ENCODE measurements at regions not wholly inside any gene's neighbourhood (a gene's known extent, or its start where the extent isn't known, plus 50 kb on each side); places are given as distances from the start of the nearest gene placed in this dataset.

DNA sequence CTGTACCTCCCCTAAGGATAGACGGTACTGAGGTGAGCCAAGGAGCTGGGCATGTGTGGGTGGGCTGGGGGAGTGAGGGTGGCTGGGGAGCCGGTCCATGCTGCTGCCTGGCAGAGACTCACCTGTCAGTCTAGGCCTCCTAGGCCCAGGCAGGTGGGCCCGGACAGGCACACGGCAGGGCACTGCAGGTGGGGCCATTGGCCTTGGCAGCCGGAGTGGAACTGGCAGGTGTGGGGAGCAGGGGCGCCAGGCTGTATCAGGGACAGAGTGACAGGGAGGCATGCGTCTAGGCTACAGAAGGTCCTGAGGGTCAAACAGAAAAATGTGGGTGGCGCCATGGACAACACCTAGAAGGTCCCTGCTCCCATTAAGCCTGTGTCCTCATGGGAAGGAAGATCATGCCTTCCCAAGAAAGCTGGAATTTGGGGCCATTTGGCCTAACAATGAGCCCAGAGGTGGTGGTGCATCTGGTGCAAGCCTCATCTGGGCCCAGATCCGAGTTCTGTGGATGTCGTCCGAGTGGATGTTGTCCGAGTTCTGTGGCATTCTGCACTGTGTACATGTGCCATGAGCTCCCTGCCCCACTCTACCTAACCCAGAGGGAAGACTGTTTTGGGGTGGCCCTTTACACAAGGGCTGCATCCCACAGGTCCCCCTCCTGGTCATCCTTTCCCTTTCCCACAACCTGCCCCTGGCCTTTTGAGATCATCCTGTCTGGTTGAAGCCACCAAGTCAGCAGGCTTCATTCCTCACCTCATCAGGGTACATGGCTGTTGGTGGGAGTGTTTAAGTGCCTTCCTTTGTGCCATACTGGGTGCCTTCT is 249.7 kb downstream of the GLI2 start:
- no peak overlapping the region for H3K27ac ChIP-seq (ENCODE audit: low read depth, low read length)
- 86 to 93% (median 90%) methylated on average over 12 of the region's 12 CpGs for WGBS, 3 donors

DNA sequence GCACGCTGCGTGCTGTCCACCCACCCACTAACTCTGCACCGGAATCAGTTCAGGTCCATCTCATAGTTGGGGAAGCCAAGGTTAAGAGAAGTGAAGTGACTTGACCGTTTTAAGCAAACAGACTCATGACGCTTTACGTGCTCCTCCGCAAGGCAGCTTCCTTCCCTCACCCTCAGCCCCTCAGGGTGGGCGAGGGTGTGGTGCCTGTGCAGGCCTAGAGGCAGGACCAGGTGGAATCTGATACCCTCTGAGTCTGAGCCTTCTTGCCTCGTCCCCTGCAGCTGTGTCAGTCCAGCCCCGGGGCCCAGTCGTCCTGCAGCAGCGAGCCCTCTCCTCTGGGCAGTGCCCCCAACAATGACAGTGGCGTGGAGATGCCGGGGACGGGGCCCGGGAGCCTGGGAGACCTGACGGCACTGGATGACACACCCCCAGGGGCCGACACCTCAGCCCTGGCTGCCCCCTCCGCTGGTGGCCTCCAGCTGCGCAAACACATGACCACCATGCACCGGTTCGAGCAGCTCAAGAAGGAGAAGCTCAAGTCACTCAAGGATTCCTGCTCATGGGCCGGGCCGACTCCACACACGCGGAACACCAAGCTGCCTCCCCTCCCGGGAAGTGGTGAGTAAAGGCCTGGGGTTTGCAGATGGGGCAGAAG is 250.5 kb downstream of the GLI2 start:
- WGBS, 3 donors = 88 to 92% (median 91%) methylated on average over 27 of the region's 27 CpGs
- H3K27ac ChIP-seq (ENCODE audit: low read depth, low read length) = no peak overlapping the region

DNA sequence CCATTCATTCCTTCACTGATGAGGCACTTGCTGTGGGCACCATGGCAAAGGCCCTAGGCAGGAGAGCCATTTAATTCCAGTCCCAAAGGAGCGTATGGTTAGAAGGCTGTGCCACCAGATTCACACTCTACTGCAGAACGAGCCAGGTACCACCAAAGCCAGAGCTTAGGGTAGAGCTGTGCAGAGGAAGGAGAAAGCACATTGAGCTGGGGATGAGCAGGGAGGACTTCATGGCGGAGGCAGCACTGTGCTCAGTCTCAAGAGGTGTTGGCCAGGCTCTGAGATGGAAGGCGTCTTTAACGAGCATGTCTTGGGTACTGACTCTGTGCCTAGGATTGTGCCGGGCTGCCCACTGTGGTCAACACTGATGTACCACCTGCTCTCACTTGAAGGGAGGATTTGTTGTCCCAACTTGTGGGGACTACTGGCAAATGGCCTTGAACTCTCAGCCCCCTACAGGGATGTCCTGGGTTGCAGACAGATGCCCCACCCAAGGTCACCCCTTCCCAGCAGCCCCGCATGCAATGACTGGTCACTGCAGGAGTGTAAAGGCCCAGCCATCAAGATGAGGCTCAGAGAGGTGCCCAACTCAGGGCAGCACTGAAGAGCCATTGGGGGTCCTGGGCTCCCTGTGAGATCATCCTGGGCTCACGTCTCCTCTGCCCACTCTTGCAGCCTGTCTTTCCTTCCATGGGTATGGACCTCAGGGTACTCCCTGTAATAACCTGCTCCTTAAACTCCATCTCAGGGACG is 251.4 kb downstream of the GLI2 start:
- 89 to 91% (median 90%) methylated on average over 9 of the region's 9 CpGs for WGBS, 3 donors
- H3K27ac ChIP-seq (ENCODE audit: low read depth, low read length) = no peak overlapping the region

DNA sequence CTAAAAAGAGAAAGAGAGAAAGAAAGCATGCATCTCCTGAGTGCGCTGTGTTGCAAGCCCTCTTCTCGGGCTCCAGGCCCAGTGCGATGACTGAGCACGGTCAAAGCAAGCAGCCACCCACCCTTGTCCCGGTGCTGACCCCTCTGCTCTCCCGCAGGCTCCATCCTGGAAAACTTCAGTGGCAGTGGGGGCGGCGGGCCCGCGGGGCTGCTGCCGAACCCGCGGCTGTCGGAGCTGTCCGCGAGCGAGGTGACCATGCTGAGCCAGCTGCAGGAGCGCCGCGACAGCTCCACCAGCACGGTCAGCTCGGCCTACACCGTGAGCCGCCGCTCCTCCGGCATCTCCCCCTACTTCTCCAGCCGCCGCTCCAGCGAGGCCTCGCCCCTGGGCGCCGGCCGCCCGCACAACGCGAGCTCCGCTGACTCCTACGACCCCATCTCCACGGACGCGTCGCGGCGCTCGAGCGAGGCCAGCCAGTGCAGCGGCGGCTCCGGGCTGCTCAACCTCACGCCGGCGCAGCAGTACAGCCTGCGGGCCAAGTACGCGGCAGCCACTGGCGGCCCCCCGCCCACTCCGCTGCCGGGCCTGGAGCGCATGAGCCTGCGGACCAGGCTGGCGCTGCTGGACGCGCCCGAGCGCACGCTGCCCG is 252.5 kb downstream of the GLI2 start:
- WGBS, 3 donors = 96 to 97% (median 97%) methylated on average over 65 to 68 of the region's 68 CpGs
- no peak overlapping the region for H3K27ac ChIP-seq (ENCODE audit: low read depth, low read length)

DNA sequence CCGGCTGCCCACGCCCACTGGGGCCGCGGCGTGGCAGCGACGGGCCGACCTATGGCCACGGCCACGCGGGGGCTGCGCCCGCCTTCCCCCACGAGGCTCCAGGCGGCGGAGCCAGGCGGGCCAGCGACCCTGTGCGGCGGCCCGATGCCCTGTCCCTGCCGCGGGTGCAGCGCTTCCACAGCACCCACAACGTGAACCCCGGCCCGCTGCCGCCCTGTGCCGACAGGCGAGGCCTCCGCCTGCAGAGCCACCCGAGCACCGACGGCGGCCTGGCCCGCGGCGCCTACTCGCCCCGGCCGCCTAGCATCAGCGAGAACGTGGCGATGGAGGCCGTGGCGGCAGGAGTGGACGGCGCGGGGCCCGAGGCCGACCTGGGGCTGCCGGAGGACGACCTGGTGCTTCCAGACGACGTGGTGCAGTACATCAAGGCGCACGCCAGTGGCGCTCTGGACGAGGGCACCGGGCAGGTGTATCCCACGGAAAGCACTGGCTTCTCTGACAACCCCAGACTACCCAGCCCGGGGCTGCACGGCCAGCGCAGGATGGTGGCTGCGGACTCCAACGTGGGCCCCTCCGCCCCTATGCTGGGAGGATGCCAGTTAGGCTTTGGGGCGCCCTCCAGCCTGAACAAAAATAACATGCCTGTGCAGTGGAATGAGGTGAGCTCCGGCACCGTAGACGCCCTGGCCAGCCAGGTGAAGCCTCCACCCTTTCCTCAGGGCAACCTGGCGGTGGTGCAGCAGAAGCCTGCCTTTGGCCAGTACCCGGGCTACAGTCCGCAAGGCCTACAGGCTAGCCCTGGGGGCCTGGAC is 253.2 kb downstream of the GLI2 start:
- WGBS, 3 donors = 96% methylated on average over 68 to 74 of the region's 74 CpGs
- H3K27ac ChIP-seq (ENCODE audit: low read depth, low read length) = no peak overlapping the region

DNA sequence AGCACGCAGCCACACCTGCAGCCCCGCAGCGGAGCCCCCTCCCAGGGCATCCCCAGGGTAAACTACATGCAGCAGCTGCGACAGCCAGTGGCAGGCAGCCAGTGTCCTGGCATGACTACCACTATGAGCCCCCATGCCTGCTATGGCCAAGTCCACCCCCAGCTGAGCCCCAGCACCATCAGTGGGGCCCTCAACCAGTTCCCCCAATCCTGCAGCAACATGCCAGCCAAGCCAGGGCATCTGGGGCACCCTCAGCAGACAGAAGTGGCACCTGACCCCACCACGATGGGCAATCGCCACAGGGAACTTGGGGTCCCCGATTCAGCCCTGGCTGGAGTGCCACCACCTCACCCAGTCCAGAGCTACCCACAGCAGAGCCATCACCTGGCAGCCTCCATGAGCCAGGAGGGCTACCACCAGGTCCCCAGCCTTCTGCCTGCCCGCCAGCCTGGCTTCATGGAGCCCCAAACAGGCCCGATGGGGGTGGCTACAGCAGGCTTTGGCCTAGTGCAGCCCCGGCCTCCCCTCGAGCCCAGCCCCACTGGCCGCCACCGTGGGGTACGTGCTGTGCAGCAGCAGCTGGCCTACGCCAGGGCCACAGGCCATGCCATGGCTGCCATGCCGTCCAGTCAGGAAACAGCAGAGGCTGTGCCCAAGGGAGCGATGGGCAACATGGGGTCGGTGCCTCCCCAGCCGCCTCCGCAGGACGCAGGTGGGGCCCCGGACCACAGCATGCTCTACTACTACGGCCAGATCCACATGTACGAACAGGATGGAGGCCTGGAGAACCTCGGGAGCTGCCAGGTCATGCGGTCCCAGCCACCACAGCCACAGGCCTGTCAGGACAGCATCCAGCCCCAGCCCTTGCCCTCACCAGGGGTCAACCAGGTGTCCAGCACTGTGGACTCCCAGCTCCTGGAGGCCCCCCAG is 254.1 kb downstream of the GLI2 start:
- 92 to 93% (median 92%) methylated on average over 26 of the region's 26 CpGs for WGBS, 3 donors

DNA sequence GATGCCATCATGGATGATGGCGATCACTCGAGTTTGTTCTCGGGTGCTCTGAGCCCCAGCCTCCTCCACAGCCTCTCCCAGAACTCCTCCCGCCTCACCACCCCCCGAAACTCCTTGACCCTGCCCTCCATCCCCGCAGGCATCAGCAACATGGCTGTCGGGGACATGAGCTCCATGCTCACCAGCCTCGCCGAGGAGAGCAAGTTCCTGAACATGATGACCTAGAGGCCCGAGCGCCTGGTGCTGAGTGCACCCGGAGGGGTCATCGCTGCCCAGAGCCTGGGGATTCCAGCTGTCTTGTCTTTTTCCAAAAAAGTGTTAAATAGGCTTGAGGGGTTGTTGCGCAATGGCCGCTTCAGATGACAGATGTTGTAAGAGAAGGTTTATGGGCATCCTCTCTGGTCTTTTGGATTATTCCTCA is 254.8 kb downstream of the GLI2 start:
- H3K27ac ChIP-seq (ENCODE audit: low read depth, low read length) = no peak overlapping the region
- whole genome bisulfite sequencing, 3 donors = 87 to 92% (median 89%) methylated on average over 15 of the region's 15 CpGs

More for the DNA sequence above, 254.1 kb downstream of the GLI2 start:
- H3K27ac ChIP-seq (ENCODE audit: low read depth, low read length) = no peak overlapping the region

DNA sequence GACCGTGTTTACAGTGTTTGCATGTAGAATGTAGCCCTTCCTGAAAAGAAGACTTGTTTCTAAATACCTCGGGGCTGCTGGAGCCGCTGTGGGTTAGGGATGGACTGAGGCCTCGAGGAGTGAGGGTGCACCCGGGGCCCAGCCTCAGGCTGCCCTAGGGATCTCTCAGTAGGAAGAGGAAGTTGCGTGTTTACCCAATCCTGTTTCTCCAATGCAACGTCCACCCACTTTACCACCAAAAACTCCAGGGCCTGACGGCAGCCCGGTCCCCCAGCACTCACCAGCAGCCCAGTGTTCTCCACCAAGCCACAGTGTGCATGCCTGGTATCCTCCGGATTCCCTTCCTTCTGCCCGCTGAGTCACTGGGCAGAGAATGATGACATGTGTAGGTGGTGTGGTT is 255.8 kb downstream of the GLI2 start:
- no peak overlapping the region for H3K27ac ChIP-seq (ENCODE audit: low read depth, low read length)
- WGBS, 3 donors = 60 to 91% (median 74%) methylated on average over 11 of the region's 11 CpGs

DNA sequence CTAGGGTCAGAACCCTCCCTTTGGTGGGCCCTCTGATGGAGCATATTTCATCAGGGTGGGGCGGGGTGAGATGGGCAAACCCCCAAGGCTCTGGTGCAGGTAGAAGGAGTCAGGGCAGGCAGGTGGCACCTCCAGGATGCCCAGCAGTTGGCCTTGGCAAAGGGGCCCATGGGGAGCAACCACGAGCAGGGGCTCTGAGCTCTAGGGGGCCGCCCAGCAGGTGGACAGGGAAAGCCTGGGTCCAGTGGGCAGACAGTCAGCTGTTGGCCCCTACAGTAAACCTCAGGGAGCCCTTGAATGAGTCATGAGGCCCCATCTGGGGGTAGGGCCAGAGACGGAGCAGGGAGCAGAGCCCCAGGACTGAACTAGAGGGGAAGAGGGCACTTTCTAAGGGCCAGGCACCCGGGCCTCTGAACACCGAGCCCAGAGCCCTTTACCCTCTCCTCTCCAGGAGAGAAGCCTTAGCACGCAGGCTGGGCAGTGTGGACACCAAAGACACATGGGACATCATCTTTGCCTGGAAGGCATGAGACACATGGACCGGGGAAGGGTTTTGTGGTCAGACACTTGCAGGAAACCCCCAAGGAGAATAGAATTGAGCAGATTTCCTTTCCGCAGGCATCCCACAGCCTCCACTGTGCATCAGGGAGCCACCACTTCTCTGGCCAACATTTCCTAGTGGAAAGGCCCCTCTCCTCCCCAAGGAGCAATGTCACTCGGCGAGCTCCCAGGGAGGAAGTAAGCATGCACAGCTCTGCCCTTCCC is 257.3 kb downstream of the GLI2 start:
- WGBS, 3 donors = 81 to 89% (median 84%) methylated on average over 11 of the region's 11 CpGs
- no peak overlapping the region for H3K27ac ChIP-seq (ENCODE audit: low read depth, low read length)

DNA sequence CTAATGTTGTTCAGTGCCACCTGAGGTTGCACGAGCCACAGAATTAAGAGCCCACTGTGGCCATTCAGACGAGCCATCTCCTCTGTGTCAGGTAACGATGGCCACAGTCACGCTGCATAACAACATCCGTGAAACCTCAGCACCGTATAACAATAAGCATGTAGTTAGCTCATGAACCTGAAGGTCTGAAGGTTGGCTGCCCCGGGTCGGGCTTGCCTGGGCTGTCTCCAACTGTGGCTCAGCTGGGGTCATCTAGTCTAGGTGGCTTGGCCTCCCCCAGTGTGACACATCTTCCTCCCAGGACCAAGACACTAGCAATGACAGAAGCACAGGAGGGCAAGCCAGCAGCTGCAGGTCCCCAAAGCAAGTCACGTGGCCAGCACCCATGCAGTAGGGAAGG is 258.0 kb downstream of the GLI2 start:
- 80 to 82% (median 81%) methylated on average over 9 of the region's 9 CpGs for WGBS, 3 donors
- no peak overlapping the region for H3K27ac ChIP-seq (ENCODE audit: low read depth, low read length)

DNA sequence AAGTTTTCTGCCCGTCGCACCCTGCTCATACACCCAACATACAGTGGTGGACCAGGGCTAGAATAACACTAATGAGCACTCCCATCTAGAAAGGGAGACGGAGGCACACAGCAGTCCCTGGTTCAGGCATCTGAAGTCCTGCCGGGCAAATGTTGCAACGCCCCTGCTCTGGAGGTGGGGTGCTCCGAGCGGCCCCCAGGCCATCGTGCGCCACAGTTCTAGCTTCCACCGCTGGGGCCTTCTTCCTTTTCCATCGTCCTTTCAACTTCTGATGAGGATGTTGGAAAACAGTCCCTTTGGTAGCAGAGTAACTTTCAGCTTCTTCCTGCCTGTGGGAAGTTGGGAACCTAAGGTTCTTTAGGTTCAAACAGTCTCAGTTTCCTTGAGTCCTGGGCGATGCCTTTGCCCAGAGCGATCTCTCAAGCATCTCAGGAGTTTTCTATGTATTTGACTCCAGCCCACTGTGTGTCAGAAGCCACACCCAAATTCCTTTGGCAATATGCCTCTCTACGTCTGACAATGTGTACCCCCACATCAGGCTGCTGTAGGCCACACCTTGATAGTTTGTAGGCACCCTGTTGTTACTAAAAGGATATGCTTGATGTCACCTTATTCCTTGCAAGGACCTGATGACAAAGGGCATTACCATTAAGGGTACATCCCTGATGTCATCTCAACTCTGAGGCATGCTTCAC is 258.8 kb downstream of the GLI2 start:
- WGBS, 3 donors = 84 to 90% (median 90%) methylated on average over 14 of the region's 14 CpGs
- H3K27ac ChIP-seq (ENCODE audit: low read depth, low read length) = no peak overlapping the region

DNA sequence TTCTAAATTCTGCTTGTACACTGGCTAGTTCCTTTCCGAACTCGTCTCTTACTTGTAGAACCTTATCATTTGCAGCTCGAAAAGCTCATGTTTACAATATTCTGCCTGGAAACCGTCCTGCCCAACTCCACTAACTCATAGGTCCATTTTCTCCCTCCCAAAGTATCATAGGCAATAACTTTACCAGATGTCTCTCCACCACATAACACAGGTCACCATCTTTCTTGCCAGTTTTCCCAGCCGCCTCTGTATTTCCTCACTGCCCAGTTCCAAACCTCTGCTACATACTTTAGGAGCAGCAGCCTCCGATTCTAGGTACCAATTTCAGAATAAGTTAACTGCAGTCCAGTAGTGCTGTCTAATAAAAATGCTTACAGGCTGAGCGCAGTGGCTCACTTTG is 259.5 kb downstream of the GLI2 start:
- H3K27ac ChIP-seq (ENCODE audit: low read depth, low read length) = no peak overlapping the region
- WGBS, 3 donors = 89 to 91% (median 90%) methylated on average over 7 of the region's 7 CpGs

DNA sequence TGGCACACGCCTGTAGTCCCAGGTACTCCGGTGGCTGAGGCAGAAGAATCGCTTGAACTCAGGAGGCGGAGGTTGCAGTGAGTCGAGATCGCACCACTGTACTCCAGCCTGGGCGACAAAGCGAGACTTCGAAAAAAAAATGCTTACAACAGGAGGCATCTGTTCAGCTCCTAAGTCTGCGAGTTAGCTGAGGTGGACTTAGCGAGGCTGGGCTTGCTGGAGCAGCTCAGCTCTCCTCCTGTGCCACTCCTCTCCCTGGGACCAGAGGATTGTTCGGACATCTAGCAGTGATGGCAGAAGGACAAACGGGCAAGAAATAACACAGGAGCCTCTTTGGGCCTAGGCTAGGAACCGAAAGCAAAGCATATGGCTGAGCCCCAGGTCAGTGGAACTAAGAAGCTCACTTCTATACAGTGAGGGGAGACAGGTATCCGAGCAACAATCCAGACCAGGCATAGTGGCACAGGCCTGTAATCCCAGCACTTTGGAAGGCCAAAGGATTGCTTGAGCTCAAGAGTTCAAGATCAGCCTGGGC is 260.1 kb downstream of the GLI2 start:
- no peak overlapping the region for H3K27ac ChIP-seq (ENCODE audit: low read depth, low read length)
- 95 to 96% (median 96%) methylated on average over 15 of the region's 15 CpGs for WGBS, 3 donors

DNA sequence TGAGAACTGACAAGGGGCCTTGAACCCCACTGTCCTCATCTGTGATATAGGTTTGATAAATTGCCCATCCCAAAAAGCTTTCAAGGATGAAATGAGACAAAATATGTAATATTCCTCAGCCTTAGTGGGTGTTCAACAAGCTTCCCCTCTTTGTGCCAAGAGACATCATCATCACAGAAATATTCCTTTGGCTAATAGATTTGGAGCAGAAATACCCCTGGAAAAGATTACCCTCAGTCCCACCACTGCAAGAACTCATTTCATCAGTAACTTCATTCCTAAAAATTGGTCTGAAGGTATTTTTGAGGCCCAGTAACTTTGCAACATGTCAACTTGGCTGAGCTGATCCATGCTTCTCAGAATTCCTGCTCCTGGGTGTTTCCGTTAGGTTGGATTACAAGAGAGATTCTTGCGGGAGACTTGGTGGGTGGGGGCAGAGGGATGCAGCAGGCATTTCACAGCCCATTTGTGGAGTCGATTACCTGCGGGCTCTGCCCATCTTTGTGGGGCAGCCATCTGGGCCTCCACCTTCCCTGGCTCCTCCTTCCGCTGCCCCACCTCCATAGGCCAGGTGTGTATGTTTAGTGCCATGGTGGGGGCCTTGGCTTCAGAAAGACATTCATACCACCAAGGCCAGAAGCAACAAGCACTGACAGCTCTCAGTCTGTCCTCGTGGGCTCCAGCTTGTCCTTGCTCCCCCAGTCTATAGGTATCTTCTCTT is 263.9 kb downstream of the GLI2 start:
- WGBS, 3 donors = 79 to 80% (median 80%) methylated on average over 6 of the region's 6 CpGs
- H3K27ac ChIP-seq (ENCODE audit: low read depth, low read length) = no peak overlapping the region

DNA sequence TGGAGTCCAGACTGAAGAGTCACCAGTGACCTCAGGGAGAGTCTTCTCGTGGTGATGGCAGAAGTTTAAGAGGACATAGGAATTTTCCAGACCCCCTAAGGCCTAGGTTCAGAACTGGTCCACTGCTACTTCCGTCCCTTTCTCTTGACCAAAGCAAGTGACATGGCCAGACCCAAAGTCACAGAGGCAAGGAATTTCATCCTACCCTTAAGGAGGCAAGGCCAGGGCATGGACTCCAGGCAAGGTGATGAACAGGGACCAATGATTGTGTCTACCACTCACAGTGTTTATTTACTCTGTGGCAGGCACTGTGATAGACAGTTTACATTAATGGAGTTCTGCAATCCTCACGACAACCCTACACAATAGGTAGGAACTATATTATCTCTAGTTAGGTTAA is 265.1 kb downstream of the GLI2 start:
- no peak overlapping the region for H3K27ac ChIP-seq (ENCODE audit: low read depth, low read length)
- 78 to 87% (median 81%) methylated on average over 3 of the region's 3 CpGs for WGBS, 3 donors

Measured in adipose tissue (tissue), 3 donors.